Caco-2 (cell line): ENCODE measurements at regions not wholly inside any gene's neighbourhood (a gene's known extent, or its start where the extent isn't known, plus 50 kb on each side); places are given as distances from the start of the nearest gene placed in this dataset.

Experiments used
- BruUV-seq: library from RNA; stranded (reverse); fragments of 400-500 nt; replicated peaks from 2 replicates; lab custom pipeline; 2021; lab: Mats Ljungman, UMichigan
- CTCF ChIA-PET: fragments of 300-600 bp; sonication (Branson Sonifier 250); formaldehyde crosslinking; loops from one replicate; lab custom pipeline; 2022; ENCODE audit warnings: antibody characterized with exemption; lab: Charles Lee
- POLR2A ChIA-PET: fragments of 300-600 bp; sonication (Branson Sonifier 250); formaldehyde crosslinking; loops from one replicate; lab custom pipeline; 2022; ENCODE audit warnings: antibody characterized with exemption; lab: Charles Lee
- DNase-seq, 2 experiments: peaks; one replicate each; pipeline versions ENCODE4 v3.0.0 to v3.0.0-alpha.2; 2020 to 2022
- H3K27me3 ChIP-seq: replicated peaks from 2 replicates; pipeline ENCODE4 v1.6.0; 2011; ENCODE audit warnings: low read length; ENCODE audit not compliant: control insufficient read depth, insufficient read depth
- H3K36me3 ChIP-seq: 2 replicates; pipeline ENCODE4 v1.5.1; 2011; ENCODE audit warnings: low read length; ENCODE audit not compliant: control insufficient read depth, insufficient read depth
- H3K4me1 ChIP-seq: fragments of 250-450 bp; sonication (Bioruptor Pico); 2 replicates; pipeline ENCODE4 v1.5.1; 2020; ENCODE audit warnings: mild to moderate bottlenecking
- H3K4me3 ChIP-seq: 2 replicates; pipeline ENCODE4 v1.5.1; 2011; ENCODE audit warnings: low read depth, mild to moderate bottlenecking, control low read depth, low read length
- H3K9me3 ChIP-seq: fragments of 250-450 bp; sonication (Bioruptor Pico); 2 replicates; pipeline ENCODE4 v1.5.1; 2020; ENCODE audit warnings: mild to moderate bottlenecking, moderate library complexity
- H3K27ac Mint-ChIP-seq: one replicate; pipeline ENCODE4 v1.8.0; 2022; ENCODE audit warnings: mixed read lengths; ENCODE audit not compliant: unreplicated experiment
- H3K27me3 Mint-ChIP-seq: one replicate; pipeline ENCODE4 v1.8.0; 2022; ENCODE audit warnings: mixed read lengths; ENCODE audit not compliant: insufficient read depth, unreplicated experiment
- H3K36me3 Mint-ChIP-seq: one replicate; pipeline ENCODE4 v1.8.0; 2022; ENCODE audit warnings: mild to moderate bottlenecking, mixed read lengths; ENCODE audit not compliant: insufficient read depth, unreplicated experiment
- H3K4me1 Mint-ChIP-seq: one replicate; pipeline ENCODE4 v1.8.0; 2022; ENCODE audit warnings: low read depth, mixed read lengths; ENCODE audit not compliant: unreplicated experiment
- H3K4me3 Mint-ChIP-seq: one replicate; pipeline ENCODE4 v1.8.0; 2022; ENCODE audit warnings: mild to moderate bottlenecking, moderate library complexity, mixed read lengths; ENCODE audit not compliant: unreplicated experiment
- H3K9me3 Mint-ChIP-seq: one replicate; pipeline ENCODE4 v1.8.0; 2022; ENCODE audit warnings: mixed read lengths; ENCODE audit not compliant: unreplicated experiment
- intact Hi-C: fragments of 100-400 bp; cut with micrococcal nuclease; formaldehyde crosslinking; loops from one replicate; pipeline ENCODE4 v1.10.0; 2022; ENCODE audit not compliant: unreplicated experiment
- TF ChIP-seq, protein P1 (sequence below), 2 experiments: fragments of 200-600 bp in 1 of 2; IDR thresholded peaks; 1 replicate in 1 of 2; 2 replicates in 1 of 2; pipeline versions ENCODE4 v1.5.1 to v1.8.0; 2011 to 2022; ENCODE audit warnings: antibody characterized with exemption in 1 of 2, control low read depth in 1 of 2, inconsistent platforms in 1 of 2, low read depth in 1 of 2, low read length in 1 of 2, mild to moderate bottlenecking in 1 of 2, moderate library complexity in 1 of 2; ENCODE audit not compliant: insufficient read depth in 1 of 2, severe bottlenecking in 1 of 2, unreplicated experiment in 1 of 2

DNA sequence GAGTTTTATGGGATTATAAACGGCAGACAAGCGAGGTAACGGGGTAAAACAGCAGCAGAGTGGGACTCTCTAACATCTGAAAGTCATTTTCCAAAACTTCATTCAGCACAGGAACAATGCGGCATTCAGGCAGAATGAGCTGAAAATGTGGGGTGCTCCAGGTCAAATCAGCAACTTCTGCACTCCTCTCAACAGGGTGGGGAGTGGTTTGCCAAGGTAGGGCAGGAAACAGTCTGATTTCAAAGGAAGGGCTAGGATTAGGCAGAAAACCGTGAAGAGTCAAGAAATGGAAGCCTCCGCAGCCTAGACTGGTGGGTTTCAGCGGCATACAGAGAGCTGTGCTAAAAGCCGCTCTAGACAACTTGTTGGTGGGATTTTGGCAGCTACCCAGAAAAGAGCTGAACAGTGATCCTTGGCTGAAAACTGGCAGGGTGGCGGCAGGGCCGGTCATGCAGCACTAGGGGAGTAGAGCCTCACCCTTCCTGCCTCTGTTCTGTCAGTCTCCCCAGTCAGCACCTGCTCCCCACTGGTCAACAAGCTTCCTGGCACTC, 154.2 kb upstream of the KLF12 start:
- no peak for DNase-seq
- Histone ChIP-seq H3K4me1 (peaks cover 10% of the 10 kb centered on the region), H3K27me3 (no peaks in the 10 kb centered on the region), H3K36me3 (no peaks in the 10 kb centered on the region), H3K4me3 (no peak overlapping the region), H3K9me3 (no peaks in the 10 kb centered on the region)
- Mint-ChIP-seq H3K27ac (peak overlapping the region; percentile 96), H3K27me3 (no peaks in the 10 kb centered on the region), H3K4me3 (no peak overlapping the region), H3K36me3 (no peaks in the 10 kb centered on the region), H3K4me1 (peaks cover 28% of the 10 kb centered on the region), H3K9me3 (no peaks in the 10 kb centered on the region)
- TF ChIP-seq, protein P1, sequence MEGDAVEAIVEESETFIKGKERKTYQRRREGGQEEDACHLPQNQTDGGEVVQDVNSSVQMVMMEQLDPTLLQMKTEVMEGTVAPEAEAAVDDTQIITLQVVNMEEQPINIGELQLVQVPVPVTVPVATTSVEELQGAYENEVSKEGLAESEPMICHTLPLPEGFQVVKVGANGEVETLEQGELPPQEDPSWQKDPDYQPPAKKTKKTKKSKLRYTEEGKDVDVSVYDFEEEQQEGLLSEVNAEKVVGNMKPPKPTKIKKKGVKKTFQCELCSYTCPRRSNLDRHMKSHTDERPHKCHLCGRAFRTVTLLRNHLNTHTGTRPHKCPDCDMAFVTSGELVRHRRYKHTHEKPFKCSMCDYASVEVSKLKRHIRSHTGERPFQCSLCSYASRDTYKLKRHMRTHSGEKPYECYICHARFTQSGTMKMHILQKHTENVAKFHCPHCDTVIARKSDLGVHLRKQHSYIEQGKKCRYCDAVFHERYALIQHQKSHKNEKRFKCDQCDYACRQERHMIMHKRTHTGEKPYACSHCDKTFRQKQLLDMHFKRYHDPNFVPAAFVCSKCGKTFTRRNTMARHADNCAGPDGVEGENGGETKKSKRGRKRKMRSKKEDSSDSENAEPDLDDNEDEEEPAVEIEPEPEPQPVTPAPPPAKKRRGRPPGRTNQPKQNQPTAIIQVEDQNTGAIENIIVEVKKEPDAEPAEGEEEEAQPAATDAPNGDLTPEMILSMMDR (IDR thresholded peaks at IDR 0.05; ENCODE audit: insufficient read depth in 1 of 2, low read depth in 1 of 2, low read length in 1 of 2, severe bottlenecking in 1 of 2, unreplicated experiment in 1 of 2), result no peak
- no TSS peak for BruUV-seq
- intact Hi-C loops, result loop anchor here (5.0 to 10.0 kb wide), 2 partner anchors 124 to 341 kb away; no protein-coding TSS in a partner anchor
- CTCF ChIA-PET, result interaction anchor here (1.9 to 2.5 kb wide), 5 partner anchors 135 to 931 kb away, joined by 5 to 30 read pairs (median 8); no protein-coding TSS in a partner anchor
- POLR2A ChIA-PET, result interaction anchor here (0.6 kb wide), 1 partner anchor 553 kb away, joined by 5 read pairs; no protein-coding TSS in a partner anchor

DNA sequence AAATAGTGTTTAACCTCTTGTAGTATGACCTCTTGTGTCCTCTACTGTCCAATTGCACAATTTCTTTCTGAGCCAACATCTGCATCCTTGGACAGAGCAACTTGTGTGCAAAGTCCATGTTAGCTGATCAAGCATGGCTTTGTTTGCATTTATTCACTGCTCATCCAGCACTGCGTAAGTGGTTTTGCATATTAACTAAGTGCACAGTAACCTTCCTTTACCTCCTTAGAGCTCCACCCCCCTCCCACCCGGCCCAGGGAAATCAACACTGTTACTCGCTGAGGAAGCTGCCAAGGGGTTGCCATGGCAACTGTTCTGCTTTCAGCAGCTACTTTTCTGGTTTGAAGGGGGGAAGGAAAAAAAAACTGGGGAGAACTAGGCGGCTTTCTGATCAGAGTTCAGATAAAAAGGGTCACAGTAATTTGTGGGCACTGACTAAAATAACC, 153.5 kb upstream of the KLF12 start:
- Histone ChIP-seq H3K4me3 (no peak overlapping the region), H3K9me3 (no peaks in the 10 kb centered on the region), H3K4me1 (peaks cover 10% of the 10 kb centered on the region), H3K27me3 (no peaks in the 10 kb centered on the region), H3K36me3 (no peaks in the 10 kb centered on the region)
- TF ChIP-seq, protein P1 (IDR thresholded peaks at IDR 0.05; ENCODE audit: insufficient read depth in 1 of 2, low read depth in 1 of 2, low read length in 1 of 2, severe bottlenecking in 1 of 2, unreplicated experiment in 1 of 2), result no peak
- no TSS peak for BruUV-seq
- Mint-ChIP-seq H3K36me3 (no peaks in the 10 kb centered on the region), H3K27ac (peak overlapping the region; percentile 96), H3K4me1 (peaks cover 26% of the 10 kb centered on the region), H3K9me3 (no peaks in the 10 kb centered on the region), H3K27me3 (no peaks in the 10 kb centered on the region), H3K4me3 (peak overlapping the region; percentile 63)
- POLR2A ChIA-PET, result interaction anchor here (0.6 kb wide), 1 partner anchor 553 kb away, joined by 5 read pairs; no protein-coding TSS in a partner anchor
- CTCF ChIA-PET, result interaction anchor here (0.8 to 2.5 kb wide), 11 partner anchors 135 to 970 kb away, joined by 3 to 30 read pairs (median 7); no protein-coding TSS in a partner anchor
- peak; percentile 64 to 74 for DNase-seq
- intact Hi-C loops, result loop anchor here (1.0 to 10.0 kb wide), 9 partner anchors 123 to 971 kb away; partner anchors contain the start of gene KLF12

DNA sequence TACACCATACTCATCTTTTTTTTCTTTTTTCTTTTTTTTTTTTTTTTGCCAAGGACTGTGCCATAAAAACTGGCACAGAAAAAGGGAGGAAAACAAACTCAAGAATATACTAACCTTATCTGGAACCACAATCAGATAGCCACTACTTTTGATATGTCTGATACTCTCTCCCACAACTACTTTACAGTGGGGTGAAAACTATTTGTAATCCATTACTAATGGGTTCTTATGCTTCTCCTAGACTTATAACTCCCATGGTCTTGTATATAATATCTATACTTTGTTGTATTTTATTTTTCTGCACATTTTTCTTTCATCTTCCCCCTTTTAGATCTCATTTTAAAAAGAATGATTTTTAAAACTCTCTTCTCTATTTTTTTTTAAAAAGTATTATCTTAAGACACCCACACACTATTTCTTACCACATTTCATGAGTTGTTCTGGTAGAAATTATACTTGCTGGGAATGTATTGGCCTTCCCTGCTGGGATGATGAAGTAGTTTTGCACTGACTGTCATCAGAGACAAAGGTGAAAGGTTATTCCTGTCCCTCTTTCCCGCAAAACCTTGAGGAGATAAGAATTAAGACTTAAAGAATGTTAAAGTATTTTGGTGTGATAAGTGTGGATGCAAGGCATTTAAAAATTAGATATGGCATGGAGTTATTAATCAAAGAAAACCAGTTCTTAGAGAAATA, 146.7 kb upstream of the KLF12 start:
- no peaks in the 10 kb centered on the region for H3K27me3 ChIP-seq
- no peak for DNase-seq
- no peaks in the 10 kb centered on the region for H3K4me1 ChIP-seq
- H3K36me3 ChIP-seq, result no peaks in the 10 kb centered on the region
- intact Hi-C loops, result loop anchor here (10.0 kb wide), 1 partner anchor 116 kb away; no protein-coding TSS in a partner anchor
- H3K27ac Mint-ChIP-seq, result no peak overlapping the region
- H3K9me3 Mint-ChIP-seq, result no peaks in the 10 kb centered on the region
- no peak overlapping the region for H3K4me3 ChIP-seq
- CTCF ChIA-PET, result no interaction called here
- no peaks in the 10 kb centered on the region for H3K9me3 ChIP-seq
- no peaks in the 10 kb centered on the region for H3K27me3 Mint-ChIP-seq
- no peaks in the 10 kb centered on the region for H3K36me3 Mint-ChIP-seq
- TF ChIP-seq, protein P1 (IDR thresholded peaks at IDR 0.05; ENCODE audit: insufficient read depth in 1 of 2, low read depth in 1 of 2, low read length in 1 of 2, severe bottlenecking in 1 of 2, unreplicated experiment in 1 of 2), result no peak
- no peak overlapping the region for H3K4me3 Mint-ChIP-seq
- POLR2A ChIA-PET, result no interaction called here
- no peaks in the 10 kb centered on the region for H3K4me1 Mint-ChIP-seq
- BruUV-seq, result no TSS peak
